ENCODE measurements at regions not wholly inside any gene's neighbourhood (a gene's known extent, or its start where the extent isn't known, plus 50 kb on each side); places are given as distances from the start of the nearest gene placed in this dataset.

DNA sequence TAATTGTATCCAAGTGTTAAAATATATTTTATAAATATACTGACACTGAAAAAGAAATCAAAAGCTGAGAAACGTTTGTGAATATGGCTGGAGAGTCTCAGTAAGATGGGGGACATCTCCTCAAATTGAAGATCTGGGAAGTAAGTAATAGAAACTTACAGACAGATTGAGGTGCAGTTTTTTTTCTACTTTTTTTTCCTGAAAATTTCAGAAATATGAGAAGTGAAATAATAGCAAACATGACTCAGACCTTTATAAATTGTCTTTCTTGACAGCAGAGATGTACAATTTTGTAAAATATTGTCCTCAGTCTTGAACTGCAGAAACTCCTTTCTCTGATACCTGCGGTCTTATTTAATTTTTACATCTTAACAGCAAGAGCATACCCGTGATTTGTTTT lies 347.1 kb downstream of the UTRN start (continued):
- no peak for TF ChIP-seq ZBTB39 (CRISPR knock-in tag; IDR thresholded peaks at IDR 0.05)
- no peak for TF ChIP-seq ZBTB4 (CRISPR knock-in tag; IDR thresholded peaks at IDR 0.05; ENCODE audit: borderline replicate concordance)
- TF ChIP-seq STAT6 (CRISPR knock-in tag; IDR thresholded peaks at IDR 0.05; ENCODE audit: borderline replicate concordance) = no peak
- no peak for TF ChIP-seq CBX5 (CRISPR knock-in tag; IDR thresholded peaks at IDR 0.05; ENCODE audit: borderline replicate concordance)

Data from HepG2 (cell line).